ENCODE measurements at regions not wholly inside any gene's neighbourhood (a gene's known extent, or its start where the extent isn't known, plus 50 kb on each side); places are given as distances from the start of the nearest gene placed in this dataset.

- peaks cover 38% of the 10 kb centered on the region for H3K4me1 ChIP-seq (ENCODE audit: control insufficient read depth, low read depth, low read length)
- H3K36me3 ChIP-seq (ENCODE audit: control insufficient read depth, low read depth, low read length): no peaks in the 10 kb centered on the region
- H3K9ac ChIP-seq (ENCODE audit: low read length): peak overlapping the region; percentile 32
- H3K9me3 ChIP-seq (ENCODE audit: control insufficient read depth, low read depth, low read length): no peaks in the 10 kb centered on the region
- peak overlapping the region; percentile 47 for H3K27ac ChIP-seq (ENCODE audit: low read length)
- peaks cover 87% of the 10 kb centered on the region for H3K27me3 ChIP-seq (ENCODE audit: control insufficient read depth, insufficient read depth, low read length)
- H3K4me3 ChIP-seq (ENCODE audit: low read length): peak overlapping the region; percentile 53
Measured at GRCh38 chr2:157932480-157933159, 56.5 kb upstream of the ACVR1 start.

GRCh38 chr2:157931542-157931941, 55.4 kb upstream of the ACVR1 start:
- Histone ChIP-seq H3K4me3 (ENCODE audit: low read length) (peak overlapping the region; percentile 53), H3K27ac (ENCODE audit: low read length) (no peak overlapping the region), H3K9me3 (ENCODE audit: control insufficient read depth, low read depth, low read length) (no peaks in the 10 kb centered on the region), H3K4me1 (ENCODE audit: control insufficient read depth, low read depth, low read length) (peaks cover 38% of the 10 kb centered on the region), H3K27me3 (ENCODE audit: control insufficient read depth, insufficient read depth, low read length) (peaks cover 90% of the 10 kb centered on the region), H3K36me3 (ENCODE audit: control insufficient read depth, low read depth, low read length) (no peaks in the 10 kb centered on the region), H3K9ac (ENCODE audit: low read length) (no peak overlapping the region)

GRCh38 chr2:157930728-157931127, 54.6 kb upstream of the ACVR1 start:
- Histone ChIP-seq H3K9me3 (ENCODE audit: control insufficient read depth, low read depth, low read length) (no peaks in the 10 kb centered on the region), H3K9ac (ENCODE audit: low read length) (no peak overlapping the region), H3K27me3 (ENCODE audit: control insufficient read depth, insufficient read depth, low read length) (peaks cover 81% of the 10 kb centered on the region)

GRCh38 chr2:157929871-157930667, 53.9 kb upstream of the ACVR1 start:
- Histone ChIP-seq H3K36me3 (ENCODE audit: control insufficient read depth, low read depth, low read length) (no peaks in the 10 kb centered on the region), H3K27ac (ENCODE audit: low read length) (no peak overlapping the region), H3K4me1 (ENCODE audit: control insufficient read depth, low read depth, low read length) (peaks cover 42% of the 10 kb centered on the region), H3K4me3 (ENCODE audit: low read length) (no peak overlapping the region), H3K27me3 (ENCODE audit: control insufficient read depth, insufficient read depth, low read length) (peaks cover 81% of the 10 kb centered on the region), H3K9ac (ENCODE audit: low read length) (no peak overlapping the region), H3K9me3 (ENCODE audit: control insufficient read depth, low read depth, low read length) (no peaks in the 10 kb centered on the region)

More at GRCh38 chr2:157930728-157931127, 54.6 kb upstream of the ACVR1 start:
- H3K27ac ChIP-seq (ENCODE audit: low read length): no peak overlapping the region
- no peak overlapping the region for H3K4me3 ChIP-seq (ENCODE audit: low read length)
- H3K36me3 ChIP-seq (ENCODE audit: control insufficient read depth, low read depth, low read length): no peaks in the 10 kb centered on the region
- H3K4me1 ChIP-seq (ENCODE audit: control insufficient read depth, low read depth, low read length): peaks cover 38% of the 10 kb centered on the region

- H3K36me3 ChIP-seq (ENCODE audit: control insufficient read depth, low read depth, low read length): no peaks in the 10 kb centered on the region
- no peaks in the 10 kb centered on the region for H3K9me3 ChIP-seq (ENCODE audit: control insufficient read depth, low read depth, low read length)
- H3K27me3 ChIP-seq (ENCODE audit: control insufficient read depth, insufficient read depth, low read length): peaks cover 64% of the 10 kb centered on the region
- no peak overlapping the region for H3K27ac ChIP-seq (ENCODE audit: low read length)
- H3K4me1 ChIP-seq (ENCODE audit: control insufficient read depth, low read depth, low read length): peaks cover 41% of the 10 kb centered on the region
- H3K4me3 ChIP-seq (ENCODE audit: low read length): no peak overlapping the region
- H3K9ac ChIP-seq (ENCODE audit: low read length): no peak overlapping the region
Measured at GRCh38 chr2:157928372-157928771, 52.2 kb upstream of the ACVR1 start.

- peaks cover 32% of the 10 kb centered on the region for H3K4me1 ChIP-seq (ENCODE audit: control insufficient read depth, low read depth, low read length)
- H3K27ac ChIP-seq (ENCODE audit: low read length): no peak overlapping the region
- H3K36me3 ChIP-seq (ENCODE audit: control insufficient read depth, low read depth, low read length): no peaks in the 10 kb centered on the region
- H3K9me3 ChIP-seq (ENCODE audit: control insufficient read depth, low read depth, low read length): no peaks in the 10 kb centered on the region
- H3K27me3 ChIP-seq (ENCODE audit: control insufficient read depth, insufficient read depth, low read length): peaks cover 69% of the 10 kb centered on the region
- no peak overlapping the region for H3K4me3 ChIP-seq (ENCODE audit: low read length)
- H3K9ac ChIP-seq (ENCODE audit: low read length): no peak overlapping the region
Measured at GRCh38 chr2:157927155-157927554, 51.0 kb upstream of the ACVR1 start.
